HL-60 (cell line): ENCODE measurements at regions not wholly inside any gene's neighbourhood (a gene's known extent, or its start where the extent isn't known, plus 50 kb on each side); places are given as distances from the start of the nearest gene placed in this dataset.

ENCODE experiments used
- DNase-seq, 2 experiments: peaks; one replicate each; pipeline ENCODE4 v3.0.0-alpha.2; 2010 to 2020; ENCODE audit warnings: low read depth in 1 of 2, low spot score in 1 of 2
- H3K27ac ChIP-seq: fragments of 250-450 bp; sonication (Bioruptor Pico); replicated peaks from 2 replicates; pipeline ENCODE4 v1.5.1; 2020; ENCODE audit warnings: mild to moderate bottlenecking, moderate library complexity
- H3K27me3 ChIP-seq: fragments of 250-450 bp; sonication (Bioruptor Pico); 2 replicates; pipeline ENCODE4 v1.5.1; 2021; ENCODE audit warnings: mild to moderate bottlenecking, moderate library complexity; ENCODE audit not compliant: insufficient read depth, poor library complexity, severe bottlenecking
- H3K4me3 ChIP-seq: replicated peaks from 2 replicates; pipeline ENCODE4 v1.5.1; 2011; ENCODE audit warnings: mild to moderate bottlenecking, control low read depth, low read length; ENCODE audit not compliant: insufficient read depth
- CTCF ChIP-seq: IDR thresholded peaks from one replicate; pipeline ENCODE4 v1.5.1; 2011; ENCODE audit warnings: low read length, control low read depth, inconsistent platforms; ENCODE audit not compliant: insufficient read depth
- GABPA ChIP-seq: IDR thresholded peaks from 2 replicates; pipeline ENCODE4 v1.6.1; 2012; ENCODE audit warnings: low read depth
- POLR2AphosphoS5 ChIP-seq: IDR thresholded peaks from 2 replicates; pipeline ENCODE4 v1.6.1; 2012; ENCODE audit warnings: low read depth
- SPI1 ChIP-seq: IDR thresholded peaks from 2 replicates; pipeline ENCODE4 v1.6.1; 2012; ENCODE audit warnings: low read depth, mild to moderate bottlenecking, borderline replicate concordance
- TF ChIP-seq, protein P1 (sequence below): IDR thresholded peaks from 2 replicates; pipeline ENCODE4 v1.6.1; 2012; ENCODE audit warnings: low read depth; ENCODE audit not compliant: insufficient replicate concordance

DNA sequence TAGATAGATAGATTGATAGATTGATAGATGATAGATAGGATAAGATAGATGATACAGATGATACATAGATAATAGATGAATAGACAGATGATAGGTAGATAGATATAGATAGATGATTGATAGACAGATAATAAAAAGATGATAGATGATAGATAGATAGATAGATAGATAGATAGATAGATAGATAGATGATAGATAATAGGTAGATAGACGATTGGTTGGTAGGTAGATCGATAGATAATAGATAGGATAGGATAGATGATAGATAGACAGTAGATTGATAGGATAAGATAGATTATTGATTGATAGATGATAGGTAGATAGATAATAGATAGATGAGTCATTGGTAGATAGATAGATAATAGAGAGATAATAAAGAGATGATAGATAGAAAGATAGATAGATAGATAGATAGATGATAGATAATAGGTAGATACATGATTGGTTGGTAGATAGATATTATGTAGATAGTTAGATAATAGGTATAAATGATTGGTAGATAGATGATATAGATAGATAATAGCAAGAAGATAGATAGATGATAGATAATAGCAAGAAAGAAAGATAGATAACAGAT is 109.4 kb upstream of the C16orf82 start:
- TF ChIP-seq SPI1: no peak
- no peak for TF ChIP-seq CTCF
- TF ChIP-seq, protein P1, sequence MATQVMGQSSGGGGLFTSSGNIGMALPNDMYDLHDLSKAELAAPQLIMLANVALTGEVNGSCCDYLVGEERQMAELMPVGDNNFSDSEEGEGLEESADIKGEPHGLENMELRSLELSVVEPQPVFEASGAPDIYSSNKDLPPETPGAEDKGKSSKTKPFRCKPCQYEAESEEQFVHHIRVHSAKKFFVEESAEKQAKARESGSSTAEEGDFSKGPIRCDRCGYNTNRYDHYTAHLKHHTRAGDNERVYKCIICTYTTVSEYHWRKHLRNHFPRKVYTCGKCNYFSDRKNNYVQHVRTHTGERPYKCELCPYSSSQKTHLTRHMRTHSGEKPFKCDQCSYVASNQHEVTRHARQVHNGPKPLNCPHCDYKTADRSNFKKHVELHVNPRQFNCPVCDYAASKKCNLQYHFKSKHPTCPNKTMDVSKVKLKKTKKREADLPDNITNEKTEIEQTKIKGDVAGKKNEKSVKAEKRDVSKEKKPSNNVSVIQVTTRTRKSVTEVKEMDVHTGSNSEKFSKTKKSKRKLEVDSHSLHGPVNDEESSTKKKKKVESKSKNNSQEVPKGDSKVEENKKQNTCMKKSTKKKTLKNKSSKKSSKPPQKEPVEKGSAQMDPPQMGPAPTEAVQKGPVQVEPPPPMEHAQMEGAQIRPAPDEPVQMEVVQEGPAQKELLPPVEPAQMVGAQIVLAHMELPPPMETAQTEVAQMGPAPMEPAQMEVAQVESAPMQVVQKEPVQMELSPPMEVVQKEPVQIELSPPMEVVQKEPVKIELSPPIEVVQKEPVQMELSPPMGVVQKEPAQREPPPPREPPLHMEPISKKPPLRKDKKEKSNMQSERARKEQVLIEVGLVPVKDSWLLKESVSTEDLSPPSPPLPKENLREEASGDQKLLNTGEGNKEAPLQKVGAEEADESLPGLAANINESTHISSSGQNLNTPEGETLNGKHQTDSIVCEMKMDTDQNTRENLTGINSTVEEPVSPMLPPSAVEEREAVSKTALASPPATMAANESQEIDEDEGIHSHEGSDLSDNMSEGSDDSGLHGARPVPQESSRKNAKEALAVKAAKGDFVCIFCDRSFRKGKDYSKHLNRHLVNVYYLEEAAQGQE: no peak
- TF ChIP-seq POLR2AphosphoS5: no peak
- TF ChIP-seq GABPA: no peak
- H3K4me3 ChIP-seq: no peak overlapping the region
- no peak overlapping the region for H3K27ac ChIP-seq
- no peaks in the 10 kb centered on the region for H3K27me3 ChIP-seq
- no peak for DNase-seq

GRCh38 chr16:26959416-26960009 is 107.2 kb upstream of the C16orf82 start:
- DNase-seq: no peak
- Histone ChIP-seq H3K27ac (no peak overlapping the region), H3K27me3 (no peaks in the 10 kb centered on the region), H3K4me3 (no peak overlapping the region)
- TF ChIP-seq, protein P1: no peak
- no peak for TF ChIP-seq GABPA
- TF ChIP-seq POLR2AphosphoS5: no peak
- no peak for TF ChIP-seq SPI1
- TF ChIP-seq CTCF: no peak

GRCh38 chr16:26961459-26961858 is 105.3 kb upstream of the C16orf82 start:
- peak in 1 of 2 experiments; percentile 22 for DNase-seq
- TF ChIP-seq SPI1 (peak; percentile 71), CTCF (no peak)
- Histone ChIP-seq H3K4me3 (no peak overlapping the region), H3K27ac (no peak overlapping the region), H3K27me3 (no peaks in the 10 kb centered on the region)

DNA sequence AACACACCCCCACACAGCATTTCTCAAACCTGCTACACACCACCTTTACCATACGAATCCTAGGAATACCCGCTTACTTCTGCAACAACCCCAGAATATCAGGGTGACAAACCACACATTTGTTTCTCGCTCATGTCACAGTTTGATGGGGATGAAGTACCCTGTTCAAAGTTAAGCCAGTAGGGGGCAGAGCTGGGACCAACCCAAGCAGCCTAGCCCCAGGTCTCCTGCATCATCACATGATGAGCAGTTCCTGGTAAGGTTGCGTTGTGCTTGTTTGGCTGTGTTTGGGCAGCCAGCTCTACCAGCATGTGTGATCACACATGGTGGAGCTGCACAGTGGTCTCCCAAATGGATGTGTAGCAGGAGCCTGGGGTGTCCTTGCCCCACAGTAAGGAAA is 103.6 kb upstream of the C16orf82 start:
- no peak for DNase-seq
- H3K4me3 ChIP-seq: no peak overlapping the region
- no peak overlapping the region for H3K27ac ChIP-seq
- H3K27me3 ChIP-seq: no peaks in the 10 kb centered on the region
- TF ChIP-seq SPI1 (no peak), CTCF (no peak), POLR2AphosphoS5 (no peak), GABPA (no peak)
- TF ChIP-seq, protein P1: no peak
